ENCODE measurements at regions not wholly inside any gene's neighbourhood (a gene's known extent, or its start where the extent isn't known, plus 50 kb on each side); places are given as distances from the start of the nearest gene placed in this dataset.
"Not testable (repeated sequence)": the region's sequence is repeated elsewhere in the genome, so short reads cannot be mapped to it uniquely, and the experiment has no call there.

GRCh38 chr2:5190023-5190422 lies 502.2 kb upstream of the SOX11 start:
- TF ChIP-seq, protein P1, sequence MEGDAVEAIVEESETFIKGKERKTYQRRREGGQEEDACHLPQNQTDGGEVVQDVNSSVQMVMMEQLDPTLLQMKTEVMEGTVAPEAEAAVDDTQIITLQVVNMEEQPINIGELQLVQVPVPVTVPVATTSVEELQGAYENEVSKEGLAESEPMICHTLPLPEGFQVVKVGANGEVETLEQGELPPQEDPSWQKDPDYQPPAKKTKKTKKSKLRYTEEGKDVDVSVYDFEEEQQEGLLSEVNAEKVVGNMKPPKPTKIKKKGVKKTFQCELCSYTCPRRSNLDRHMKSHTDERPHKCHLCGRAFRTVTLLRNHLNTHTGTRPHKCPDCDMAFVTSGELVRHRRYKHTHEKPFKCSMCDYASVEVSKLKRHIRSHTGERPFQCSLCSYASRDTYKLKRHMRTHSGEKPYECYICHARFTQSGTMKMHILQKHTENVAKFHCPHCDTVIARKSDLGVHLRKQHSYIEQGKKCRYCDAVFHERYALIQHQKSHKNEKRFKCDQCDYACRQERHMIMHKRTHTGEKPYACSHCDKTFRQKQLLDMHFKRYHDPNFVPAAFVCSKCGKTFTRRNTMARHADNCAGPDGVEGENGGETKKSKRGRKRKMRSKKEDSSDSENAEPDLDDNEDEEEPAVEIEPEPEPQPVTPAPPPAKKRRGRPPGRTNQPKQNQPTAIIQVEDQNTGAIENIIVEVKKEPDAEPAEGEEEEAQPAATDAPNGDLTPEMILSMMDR (IDR thresholded peaks at IDR 0.05; ENCODE audit: insufficient read depth in 1 of 2, low read depth in 1 of 2, low read length in 1 of 2, severe bottlenecking in 1 of 2, unreplicated experiment in 1 of 2): no peak
- H3K9me3 ChIP-seq: peaks cover 2% of the 10 kb centered on the region; the same call in 1 of the 2 replicates
- DNase-seq: no peak
- H3K36me3 Mint-ChIP-seq (ENCODE audit: insufficient read depth, unreplicated experiment): no peaks in the 10 kb centered on the region
- no peak overlapping the region for H3K4me3 ChIP-seq (ENCODE audit: low read depth, low read length)
- no peak overlapping the region for H3K4me3 Mint-ChIP-seq (ENCODE audit: unreplicated experiment)
- no TSS peak for BruUV-seq (replicated peaks)
- no peaks in the 10 kb centered on the region for H3K27me3 Mint-ChIP-seq (ENCODE audit: insufficient read depth, unreplicated experiment)
- CTCF ChIA-PET: no interaction called here
- POLR2A ChIA-PET: no interaction called here
- intact Hi-C loops (cut with micrococcal nuclease; ENCODE audit: unreplicated experiment): no loop called here
- H3K4me1 ChIP-seq: no peaks in the 10 kb centered on the region
- H3K4me1 Mint-ChIP-seq (ENCODE audit: low read depth, unreplicated experiment): no peaks in the 10 kb centered on the region
- no peaks in the 10 kb centered on the region for H3K9me3 Mint-ChIP-seq (ENCODE audit: unreplicated experiment)
- no peaks in the 10 kb centered on the region for H3K36me3 ChIP-seq (ENCODE audit: control insufficient read depth, insufficient read depth, low read length)
- no peaks in the 10 kb centered on the region for H3K27me3 ChIP-seq (replicated peaks; ENCODE audit: control insufficient read depth, insufficient read depth, low read length)
- H3K27ac Mint-ChIP-seq (ENCODE audit: unreplicated experiment): no peak overlapping the region

GRCh38 chr2:5195636-5196035 lies 496.5 kb upstream of the SOX11 start:
- Histone ChIP-seq H3K27me3 (replicated peaks; ENCODE audit: control insufficient read depth, insufficient read depth, low read length) (no peaks in the 10 kb centered on the region), H3K4me1 (no peaks in the 10 kb centered on the region), H3K36me3 (ENCODE audit: control insufficient read depth, insufficient read depth, low read length) (no peaks in the 10 kb centered on the region), H3K9me3 (no peaks in the 10 kb centered on the region), H3K4me3 (ENCODE audit: low read depth, low read length) (no peak overlapping the region)
- H3K27me3 Mint-ChIP-seq (ENCODE audit: insufficient read depth, unreplicated experiment): no peaks in the 10 kb centered on the region
- TF ChIP-seq, protein P1 (IDR thresholded peaks at IDR 0.05; ENCODE audit: insufficient read depth in 1 of 2, low read depth in 1 of 2, low read length in 1 of 2, severe bottlenecking in 1 of 2, unreplicated experiment in 1 of 2): no peak
- H3K4me3 Mint-ChIP-seq (ENCODE audit: unreplicated experiment): no peak overlapping the region
- DNase-seq: no peak
- H3K36me3 Mint-ChIP-seq (ENCODE audit: insufficient read depth, unreplicated experiment): no peaks in the 10 kb centered on the region
- intact Hi-C loops (cut with micrococcal nuclease; ENCODE audit: unreplicated experiment): no loop called here
- H3K4me1 Mint-ChIP-seq (ENCODE audit: low read depth, unreplicated experiment): no peaks in the 10 kb centered on the region
- H3K27ac Mint-ChIP-seq (ENCODE audit: unreplicated experiment): no peak overlapping the region
- ChIA-PET CTCF (no interaction called here), POLR2A (no interaction called here)
- BruUV-seq (replicated peaks): no TSS peak
- H3K9me3 Mint-ChIP-seq (ENCODE audit: unreplicated experiment): peaks cover 11% of the 10 kb centered on the region

DNA sequence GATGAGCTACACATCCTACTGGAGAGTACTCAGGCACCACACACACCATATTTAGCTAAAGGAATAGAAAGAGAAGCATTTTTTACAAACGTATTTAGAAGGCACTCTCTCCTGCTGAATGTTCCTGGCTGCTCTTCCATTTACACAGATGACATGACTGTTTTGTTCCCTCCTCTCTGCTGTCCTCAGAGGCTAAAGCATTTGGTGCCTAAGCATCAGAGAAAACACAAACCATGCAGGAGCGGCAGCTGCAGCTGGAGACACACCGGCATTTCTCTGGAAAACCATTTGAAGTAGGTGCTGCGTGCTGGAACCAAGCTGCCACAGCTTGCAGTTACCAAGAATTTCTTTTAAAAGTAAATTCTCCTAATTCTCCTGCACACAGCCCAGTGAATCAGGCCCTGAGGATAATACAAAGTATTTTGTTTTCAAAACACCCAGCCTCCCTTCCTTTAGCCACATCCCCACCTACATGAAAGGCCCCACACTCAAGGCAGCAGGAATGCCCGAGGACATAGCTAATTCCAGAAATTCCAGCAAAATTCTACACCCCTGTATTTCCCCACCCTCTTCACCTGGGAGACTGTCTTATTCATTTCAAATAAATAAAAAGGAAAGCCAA lies 488.9 kb upstream of the SOX11 start:
- intact Hi-C loops (cut with micrococcal nuclease; ENCODE audit: unreplicated experiment): no loop called here
- DNase-seq: no peak
- H3K27me3 Mint-ChIP-seq (ENCODE audit: insufficient read depth, unreplicated experiment): no peaks in the 10 kb centered on the region
- TF ChIP-seq, protein P1 (IDR thresholded peaks at IDR 0.05; ENCODE audit: insufficient read depth in 1 of 2, low read depth in 1 of 2, low read length in 1 of 2, severe bottlenecking in 1 of 2, unreplicated experiment in 1 of 2): no peak
- no peak overlapping the region for H3K4me3 Mint-ChIP-seq (ENCODE audit: unreplicated experiment)
- POLR2A ChIA-PET: no interaction called here
- no peaks in the 10 kb centered on the region for H3K4me1 ChIP-seq
- no peaks in the 10 kb centered on the region for H3K36me3 Mint-ChIP-seq (ENCODE audit: insufficient read depth, unreplicated experiment)
- H3K4me3 ChIP-seq (ENCODE audit: low read depth, low read length): no peak overlapping the region
- no peaks in the 10 kb centered on the region for H3K4me1 Mint-ChIP-seq (ENCODE audit: low read depth, unreplicated experiment)
- CTCF ChIA-PET: interaction anchor here (0.5 kb wide), 1 partner anchor 165 kb away, joined by 3 read pairs; no protein-coding TSS in a partner anchor
- H3K27me3 ChIP-seq (replicated peaks; ENCODE audit: control insufficient read depth, insufficient read depth, low read length): no peaks in the 10 kb centered on the region
- no TSS peak for BruUV-seq (replicated peaks)
- no peaks in the 10 kb centered on the region for H3K36me3 ChIP-seq (ENCODE audit: control insufficient read depth, insufficient read depth, low read length)
- H3K9me3 ChIP-seq: no peaks in the 10 kb centered on the region
- H3K9me3 Mint-ChIP-seq (ENCODE audit: unreplicated experiment): peaks cover 18% of the 10 kb centered on the region
- H3K27ac Mint-ChIP-seq (ENCODE audit: unreplicated experiment): no peak overlapping the region

- H3K4me3 ChIP-seq (ENCODE audit: low read depth, low read length); H3K36me3 Mint-ChIP-seq (ENCODE audit: insufficient read depth, unreplicated experiment); H3K4me1 Mint-ChIP-seq (ENCODE audit: low read depth, unreplicated experiment); H3K4me1 ChIP-seq; H3K27me3 ChIP-seq (replicated peaks; ENCODE audit: control insufficient read depth, insufficient read depth, low read length); H3K36me3 ChIP-seq (ENCODE audit: control insufficient read depth, insufficient read depth, low read length); H3K4me3 Mint-ChIP-seq (ENCODE audit: unreplicated experiment); H3K27ac Mint-ChIP-seq (ENCODE audit: unreplicated experiment); H3K9me3 ChIP-seq; DNase-seq; POLR2A ChIA-PET; CTCF ChIA-PET; intact Hi-C loops (cut with micrococcal nuclease; ENCODE audit: unreplicated experiment); H3K9me3 Mint-ChIP-seq (ENCODE audit: unreplicated experiment); H3K27me3 Mint-ChIP-seq (ENCODE audit: insufficient read depth, unreplicated experiment); BruUV-seq (replicated peaks): not testable (repeated sequence)
Measured at GRCh38 chr2:5206742-5207141, 485.4 kb upstream of the SOX11 start.

Measured in Caco-2 (cell line).